ENCODE measurements at regions not wholly inside any gene's neighbourhood (a gene's known extent, or its start where the extent isn't known, plus 50 kb on each side); places are given as distances from the start of the nearest gene placed in this dataset.

DNA sequence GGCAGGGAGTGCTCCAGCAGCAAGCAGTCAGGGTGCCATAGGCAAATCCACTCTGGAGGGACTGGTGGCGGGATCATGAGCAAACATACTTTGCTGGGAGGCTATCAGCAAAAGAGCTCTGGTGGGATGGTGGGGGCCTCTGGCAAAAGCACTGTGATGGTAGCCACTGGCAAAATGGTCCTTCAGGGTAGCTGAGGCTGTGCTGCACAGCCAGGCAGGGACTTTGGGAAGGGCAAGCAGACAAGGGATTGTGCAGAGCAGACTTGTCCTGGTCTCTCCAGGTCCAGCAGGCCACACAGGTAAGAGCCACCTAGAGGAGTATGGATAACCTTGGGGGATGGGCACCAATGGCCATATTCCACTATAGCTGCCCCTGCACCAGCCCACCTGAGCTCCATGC, 129.4 kb upstream of the OTOS start:
- intact Hi-C loops (cut with DNase I; ENCODE audit: low total_unique reads): no loop called here
- Histone ChIP-seq H3K9me3 (peaks cover 10 to 12% of the 10 kb centered on the region in 2 donors), H3K4me3 (no peak overlapping the region), H3K36me3 (no peaks in the 10 kb centered on the region), H3K4me1 (no peaks in the 10 kb centered on the region), H3K27me3 (no peaks in the 10 kb centered on the region), H3K27ac (no peak overlapping the region)
- TF ChIP-seq EP300 (IDR thresholded peaks at IDR 0.05; ENCODE audit: low read depth) (no peak), POLR2AphosphoS5 (IDR thresholded peaks at IDR 0.05) (no peak), POLR2A (IDR thresholded peaks at IDR 0.05) (no peak)
- TF ChIP-seq, protein P1, sequence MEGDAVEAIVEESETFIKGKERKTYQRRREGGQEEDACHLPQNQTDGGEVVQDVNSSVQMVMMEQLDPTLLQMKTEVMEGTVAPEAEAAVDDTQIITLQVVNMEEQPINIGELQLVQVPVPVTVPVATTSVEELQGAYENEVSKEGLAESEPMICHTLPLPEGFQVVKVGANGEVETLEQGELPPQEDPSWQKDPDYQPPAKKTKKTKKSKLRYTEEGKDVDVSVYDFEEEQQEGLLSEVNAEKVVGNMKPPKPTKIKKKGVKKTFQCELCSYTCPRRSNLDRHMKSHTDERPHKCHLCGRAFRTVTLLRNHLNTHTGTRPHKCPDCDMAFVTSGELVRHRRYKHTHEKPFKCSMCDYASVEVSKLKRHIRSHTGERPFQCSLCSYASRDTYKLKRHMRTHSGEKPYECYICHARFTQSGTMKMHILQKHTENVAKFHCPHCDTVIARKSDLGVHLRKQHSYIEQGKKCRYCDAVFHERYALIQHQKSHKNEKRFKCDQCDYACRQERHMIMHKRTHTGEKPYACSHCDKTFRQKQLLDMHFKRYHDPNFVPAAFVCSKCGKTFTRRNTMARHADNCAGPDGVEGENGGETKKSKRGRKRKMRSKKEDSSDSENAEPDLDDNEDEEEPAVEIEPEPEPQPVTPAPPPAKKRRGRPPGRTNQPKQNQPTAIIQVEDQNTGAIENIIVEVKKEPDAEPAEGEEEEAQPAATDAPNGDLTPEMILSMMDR (IDR thresholded peaks at IDR 0.05): no peak
- WGBS, 2 donors (ENCODE audit: low coverage in 1 of 2): 80% methylated on average over 1 of the region's 1 CpG; no CpG with 5 or more reads in 1 of the 2 donors
- in situ Hi-C loops (cut with MboI; ENCODE audit: low pct_ligation_motif_present in 1 of 4, low pct_unique_long_range_greater_than_20kb in 1 of 4, low sequenced_read_pairs in 3 of 4): no loop called here
- no peak for DNase-seq

DNA sequence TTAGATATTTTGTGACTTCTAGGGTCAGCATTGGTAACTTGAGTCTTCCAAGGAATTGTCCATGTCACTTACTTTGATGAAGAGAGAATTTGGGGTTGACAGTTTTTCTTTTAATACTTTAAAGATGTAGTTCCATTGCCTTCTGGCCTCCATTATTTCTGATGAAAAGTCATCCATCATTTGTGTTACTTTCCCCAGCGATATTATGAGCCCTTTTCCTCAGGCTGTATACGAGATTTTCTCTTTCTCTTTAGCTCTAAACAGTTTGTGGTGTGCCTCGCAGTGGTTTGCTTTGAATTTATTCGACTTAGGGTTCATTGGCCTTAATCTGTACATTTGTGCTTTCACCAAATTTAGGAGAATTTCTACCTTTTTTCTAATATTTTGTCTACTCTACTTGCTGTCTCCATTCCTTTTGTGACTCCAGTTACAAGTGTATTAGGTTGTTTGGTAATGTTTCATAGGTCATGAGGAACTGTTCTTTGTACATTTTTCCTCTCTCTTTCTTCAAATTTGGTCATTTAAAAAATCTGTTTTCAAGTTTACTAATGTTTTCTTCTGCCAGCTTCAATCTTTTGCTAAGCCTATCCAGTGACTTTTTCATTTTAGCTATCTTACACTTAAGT, 131.4 kb upstream of the OTOS start:
- H3K36me3 ChIP-seq: no peaks in the 10 kb centered on the region
- DNase-seq: no peak
- H3K4me1 ChIP-seq: no peaks in the 10 kb centered on the region
- intact Hi-C loops (cut with DNase I; ENCODE audit: low total_unique reads): no loop called here
- in situ Hi-C loops (cut with MboI; ENCODE audit: low pct_ligation_motif_present in 1 of 4, low pct_unique_long_range_greater_than_20kb in 1 of 4, low sequenced_read_pairs in 3 of 4): no loop called here
- WGBS, 2 donors (ENCODE audit: low coverage in 1 of 2): 40 to 69% methylated on average over 1 to 4 of the region's 4 CpGs
- TF ChIP-seq POLR2A (IDR thresholded peaks at IDR 0.05): no peak
- TF ChIP-seq POLR2AphosphoS5 (IDR thresholded peaks at IDR 0.05): no peak
- TF ChIP-seq, protein P1 (IDR thresholded peaks at IDR 0.05): no peak
- no peak for TF ChIP-seq EP300 (IDR thresholded peaks at IDR 0.05; ENCODE audit: low read depth)
- no peak overlapping the region for H3K4me3 ChIP-seq
- no peak overlapping the region for H3K27ac ChIP-seq
- H3K27me3 ChIP-seq: no peaks in the 10 kb centered on the region
- peaks cover 10 to 12% of the 10 kb centered on the region in 2 donors for H3K9me3 ChIP-seq

GRCh38 chr2:240275386-240275785, 134.9 kb upstream of the OTOS start:
- Histone ChIP-seq H3K9me3 (peaks cover 10 to 12% of the 10 kb centered on the region in 2 donors), H3K4me3 (no peak overlapping the region), H3K27ac (no peak overlapping the region), H3K36me3 (no peaks in the 10 kb centered on the region), H3K27me3 (peaks cover 14% of the 10 kb centered on the region), H3K4me1 (no peaks in the 10 kb centered on the region)
- no peak for DNase-seq
- in situ Hi-C loops (cut with MboI; ENCODE audit: low pct_ligation_motif_present in 1 of 4, low pct_unique_long_range_greater_than_20kb in 1 of 4, low sequenced_read_pairs in 3 of 4): no loop called here
- WGBS, 2 donors (ENCODE audit: low coverage in 1 of 2): 49 to 62% methylated on average over 2 of the region's 2 CpGs
- intact Hi-C loops (cut with DNase I; ENCODE audit: low total_unique reads): no loop called here
- TF ChIP-seq POLR2A (IDR thresholded peaks at IDR 0.05): no peak
- no peak for TF ChIP-seq POLR2AphosphoS5 (IDR thresholded peaks at IDR 0.05)
- no peak for TF ChIP-seq EP300 (IDR thresholded peaks at IDR 0.05; ENCODE audit: low read depth)
- TF ChIP-seq, protein P1 (IDR thresholded peaks at IDR 0.05): no peak

- TF ChIP-seq, protein P1 (IDR thresholded peaks at IDR 0.05): no peak
- TF ChIP-seq POLR2AphosphoS5 (IDR thresholded peaks at IDR 0.05): no peak
- no peak for TF ChIP-seq EP300 (IDR thresholded peaks at IDR 0.05; ENCODE audit: low read depth)
- no peak for TF ChIP-seq POLR2A (IDR thresholded peaks at IDR 0.05)
- H3K4me1 ChIP-seq: no peaks in the 10 kb centered on the region
- no peak overlapping the region for H3K27ac ChIP-seq
- H3K4me3 ChIP-seq: no peak overlapping the region
- H3K27me3 ChIP-seq: peaks cover 14% of the 10 kb centered on the region
- no peak for DNase-seq
- 72% methylated on average over 8 of the region's 8 CpGs; no CpG with 5 or more reads in 1 of the 2 donors for WGBS, 2 donors (ENCODE audit: low coverage in 1 of 2)
- H3K36me3 ChIP-seq: no peaks in the 10 kb centered on the region
- H3K9me3 ChIP-seq: peaks cover under 1 to 4% of the 10 kb centered on the region in 2 donors
- in situ Hi-C loops (cut with MboI; ENCODE audit: low pct_ligation_motif_present in 1 of 4, low pct_unique_long_range_greater_than_20kb in 1 of 4, low sequenced_read_pairs in 3 of 4) (no loop called here), intact Hi-C loops (cut with DNase I; ENCODE audit: low total_unique reads) (no loop called here)
Observed at GRCh38 chr2:240277073-240277806, 136.8 kb upstream of the OTOS start.
